ENCODE measurements at regions not wholly inside any gene's neighbourhood (a gene's known extent, or its start where the extent isn't known, plus 50 kb on each side); places are given as distances from the start of the nearest gene placed in this dataset.

GRCh38 chr11:133724116-133724515 is 121.2 kb downstream of the SPATA19 start:
- no peak for TF ChIP-seq CTCF (IDR thresholded peaks at IDR 0.05)
- no peak for TF ChIP-seq ZFX (IDR thresholded peaks at IDR 0.05; ENCODE audit: borderline replicate concordance)
